Body of pancreas (tissue), 4 donors: ENCODE measurements at regions not wholly inside any gene's neighbourhood (a gene's known extent, or its start where the extent isn't known, plus 50 kb on each side); places are given as distances from the start of the nearest gene placed in this dataset.

Experiments
- POLR2A ChIP-seq, 3 donors: fragments of 450-650 bp; IDR thresholded peaks; one replicate each; pipeline ENCODE4 v1.6.1; 2016; ENCODE audit warnings: antibody characterized with exemption in 3 of 3, mild to moderate bottlenecking in 2 of 3
- TF ChIP-seq, protein P1 (sequence below), 7 experiments: fragments of 450-650 bp in 4 of 7; fragments of 200-600 bp in 3 of 7; sonication (generic) in 3 of 7; IDR thresholded peaks; one replicate each; pipeline ENCODE4 v1.5.1; 2016 to 2019; ENCODE audit warnings: antibody characterized with exemption in 7 of 7

DNA sequence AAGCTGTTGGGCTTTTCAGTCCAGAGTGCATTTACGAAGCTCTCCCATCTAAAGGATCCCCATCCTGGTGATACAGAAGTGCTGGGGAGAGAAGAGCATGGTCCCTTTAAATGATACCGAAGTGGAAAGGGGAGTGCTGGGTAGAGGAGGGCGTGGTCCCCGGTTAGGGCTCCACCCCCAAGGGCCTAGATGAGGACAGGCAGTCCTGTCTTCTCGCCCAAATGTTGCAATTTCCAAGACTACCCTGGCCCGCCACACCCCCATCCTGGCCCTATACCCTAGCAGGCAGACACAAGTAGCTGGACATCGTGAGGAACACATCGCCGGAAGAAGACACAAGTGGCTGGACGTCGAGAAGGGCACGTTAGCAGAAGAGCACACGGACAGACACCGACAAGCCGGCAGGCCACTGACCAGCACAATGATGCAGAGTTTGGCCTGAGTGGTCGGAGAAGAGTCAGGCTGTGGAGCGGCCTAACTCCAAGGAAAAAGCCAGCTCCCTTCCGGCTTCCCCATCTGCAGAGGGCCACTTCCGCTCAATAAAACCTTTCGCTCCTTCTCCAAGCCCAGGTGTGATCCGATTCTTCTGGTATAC lies 439.5 kb upstream of the NRP1 start:
- TF ChIP-seq, protein P1, sequence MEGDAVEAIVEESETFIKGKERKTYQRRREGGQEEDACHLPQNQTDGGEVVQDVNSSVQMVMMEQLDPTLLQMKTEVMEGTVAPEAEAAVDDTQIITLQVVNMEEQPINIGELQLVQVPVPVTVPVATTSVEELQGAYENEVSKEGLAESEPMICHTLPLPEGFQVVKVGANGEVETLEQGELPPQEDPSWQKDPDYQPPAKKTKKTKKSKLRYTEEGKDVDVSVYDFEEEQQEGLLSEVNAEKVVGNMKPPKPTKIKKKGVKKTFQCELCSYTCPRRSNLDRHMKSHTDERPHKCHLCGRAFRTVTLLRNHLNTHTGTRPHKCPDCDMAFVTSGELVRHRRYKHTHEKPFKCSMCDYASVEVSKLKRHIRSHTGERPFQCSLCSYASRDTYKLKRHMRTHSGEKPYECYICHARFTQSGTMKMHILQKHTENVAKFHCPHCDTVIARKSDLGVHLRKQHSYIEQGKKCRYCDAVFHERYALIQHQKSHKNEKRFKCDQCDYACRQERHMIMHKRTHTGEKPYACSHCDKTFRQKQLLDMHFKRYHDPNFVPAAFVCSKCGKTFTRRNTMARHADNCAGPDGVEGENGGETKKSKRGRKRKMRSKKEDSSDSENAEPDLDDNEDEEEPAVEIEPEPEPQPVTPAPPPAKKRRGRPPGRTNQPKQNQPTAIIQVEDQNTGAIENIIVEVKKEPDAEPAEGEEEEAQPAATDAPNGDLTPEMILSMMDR (IDR thresholded peaks at IDR 0.05): no peak
- TF ChIP-seq POLR2A (IDR thresholded peaks at IDR 0.05): no peak
